A673 (cell line): ENCODE measurements at regions not wholly inside any gene's neighbourhood (a gene's known extent, or its start where the extent isn't known, plus 50 kb on each side); places are given as distances from the start of the nearest gene placed in this dataset.

Source experiments
- BruUV-seq: library from RNA; stranded (reverse); fragments of 400-500 nt; replicated peaks from 2 replicates; lab custom pipeline; 2021; lab: Mats Ljungman, UMichigan
- CTCF ChIA-PET: fragments of 300-600 bp; sonication (Branson Sonifier 250); formaldehyde crosslinking; loops from one replicate; lab custom pipeline; 2022; ENCODE audit warnings: antibody characterized with exemption; lab: Charles Lee
- POLR2A ChIA-PET: fragments of 300-600 bp; sonication (Branson Sonifier 250); formaldehyde crosslinking; loops from one replicate; lab custom pipeline; 2022; ENCODE audit warnings: antibody characterized with exemption; ENCODE audit not compliant: low non-redundant PET; lab: Charles Lee
- DNase-seq: peaks from one replicate; pipeline ENCODE4 v3.0.0-alpha.2; 2015; ENCODE audit warnings: low spot score
- H3K27ac ChIP-seq: fragments of 200-600 bp; sonication (generic); 2 replicates; pipeline ENCODE4 v1.5.1; 2016; ENCODE audit warnings: mixed run types, low read depth, mild to moderate bottlenecking, mixed read lengths, antibody characterized with exemption, low read length; ENCODE audit not compliant: poor library complexity, severe bottlenecking
- H3K27me3 ChIP-seq: fragments of 200-600 bp; sonication (generic); replicated peaks from 2 replicates; pipeline ENCODE4 v1.6.1; 2017; ENCODE audit warnings: mixed run types, low read depth, mild to moderate bottlenecking, mixed read lengths, antibody characterized with exemption, low read length; ENCODE audit not compliant: insufficient read depth, poor library complexity
- H3K36me3 ChIP-seq: fragments of 200-600 bp; sonication (generic); 2 replicates; pipeline ENCODE4 v1.6.1; 2016; ENCODE audit warnings: mixed run types, mild to moderate bottlenecking, mixed read lengths, antibody characterized with exemption, low read length; ENCODE audit not compliant: insufficient read depth, poor library complexity, severe bottlenecking
- H3K4me1 ChIP-seq: fragments of 200-600 bp; sonication (generic); 2 replicates; pipeline ENCODE4 v1.6.1; 2017; ENCODE audit warnings: mixed run types, mild to moderate bottlenecking, mixed read lengths, antibody characterized with exemption, low read length; ENCODE audit not compliant: insufficient read depth, poor library complexity, severe bottlenecking
- H3K4me3 ChIP-seq: fragments of 200-600 bp; sonication (generic); 2 replicates; pipeline ENCODE4 v1.5.1; 2016; ENCODE audit warnings: low read depth, mixed run types, mild to moderate bottlenecking, mixed read lengths, low read length; ENCODE audit not compliant: poor library complexity, severe bottlenecking
- H3K9me3 ChIP-seq: fragments of 200-600 bp; sonication (generic); 2 replicates; pipeline ENCODE4 v1.6.1; 2016; ENCODE audit warnings: mixed run types, low read depth, mild to moderate bottlenecking, mixed read lengths, antibody characterized with exemption, low read length; ENCODE audit not compliant: poor library complexity, severe bottlenecking
- EZH2 ChIP-seq: fragments of 200-600 bp; sonication (generic); IDR thresholded peaks from 2 replicates; pipeline ENCODE4 v1.6.1; 2017; ENCODE audit warnings: borderline replicate concordance, low read depth, mild to moderate bottlenecking, mixed read lengths, antibody characterized with exemption, low read length; ENCODE audit not compliant: poor library complexity, severe bottlenecking
- intact Hi-C: fragments of 100-400 bp; cut with micrococcal nuclease; formaldehyde crosslinking; loops from one replicate; pipeline ENCODE4 v1.10.0; 2022; ENCODE audit not compliant: unreplicated experiment
- TF ChIP-seq, protein P1 (sequence below): fragments of 300-800, 200-600 bp; sonication (generic); conservative IDR thresholded peaks from 2 replicates; pipeline ENCODE4 v1.5.1; 2017; ENCODE audit warnings: low read depth, mild to moderate bottlenecking, antibody characterized with exemption, low read length, moderate library complexity, mixed read lengths

DNA sequence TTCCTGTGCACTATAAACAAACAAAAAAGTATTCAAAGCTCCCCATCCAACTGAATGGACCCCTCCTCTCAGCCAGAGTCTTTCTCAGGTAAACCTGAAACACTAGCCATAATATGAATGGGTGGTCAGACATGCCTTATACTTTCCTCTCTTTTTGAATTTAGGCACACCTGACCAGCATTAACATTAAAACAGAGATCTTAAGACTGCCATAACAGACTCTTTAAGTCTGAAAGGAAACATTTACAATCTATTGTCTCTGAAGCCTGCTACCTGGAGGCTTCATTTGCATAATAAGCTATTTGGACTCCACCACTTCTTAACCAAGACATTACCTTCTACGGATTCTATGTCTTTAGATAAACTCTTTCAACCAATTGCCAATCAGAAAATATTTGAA lies 56.9 kb upstream of the SPIN4 start:
- ChIA-PET CTCF (no interaction called here), POLR2A (no interaction called here)
- no TSS peak for BruUV-seq
- no peak overlapping the region for H3K27ac ChIP-seq
- no peaks in the 10 kb centered on the region for H3K27me3 ChIP-seq
- no peak for TF ChIP-seq EZH2
- TF ChIP-seq, protein P1, sequence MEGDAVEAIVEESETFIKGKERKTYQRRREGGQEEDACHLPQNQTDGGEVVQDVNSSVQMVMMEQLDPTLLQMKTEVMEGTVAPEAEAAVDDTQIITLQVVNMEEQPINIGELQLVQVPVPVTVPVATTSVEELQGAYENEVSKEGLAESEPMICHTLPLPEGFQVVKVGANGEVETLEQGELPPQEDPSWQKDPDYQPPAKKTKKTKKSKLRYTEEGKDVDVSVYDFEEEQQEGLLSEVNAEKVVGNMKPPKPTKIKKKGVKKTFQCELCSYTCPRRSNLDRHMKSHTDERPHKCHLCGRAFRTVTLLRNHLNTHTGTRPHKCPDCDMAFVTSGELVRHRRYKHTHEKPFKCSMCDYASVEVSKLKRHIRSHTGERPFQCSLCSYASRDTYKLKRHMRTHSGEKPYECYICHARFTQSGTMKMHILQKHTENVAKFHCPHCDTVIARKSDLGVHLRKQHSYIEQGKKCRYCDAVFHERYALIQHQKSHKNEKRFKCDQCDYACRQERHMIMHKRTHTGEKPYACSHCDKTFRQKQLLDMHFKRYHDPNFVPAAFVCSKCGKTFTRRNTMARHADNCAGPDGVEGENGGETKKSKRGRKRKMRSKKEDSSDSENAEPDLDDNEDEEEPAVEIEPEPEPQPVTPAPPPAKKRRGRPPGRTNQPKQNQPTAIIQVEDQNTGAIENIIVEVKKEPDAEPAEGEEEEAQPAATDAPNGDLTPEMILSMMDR, result no peak
- H3K4me1 ChIP-seq, result no peaks in the 10 kb centered on the region
- no peaks in the 10 kb centered on the region for H3K36me3 ChIP-seq
- no peak for DNase-seq
- no peaks in the 10 kb centered on the region for H3K9me3 ChIP-seq
- H3K4me3 ChIP-seq, result no peak overlapping the region
- intact Hi-C loops, result no loop called here

DNA sequence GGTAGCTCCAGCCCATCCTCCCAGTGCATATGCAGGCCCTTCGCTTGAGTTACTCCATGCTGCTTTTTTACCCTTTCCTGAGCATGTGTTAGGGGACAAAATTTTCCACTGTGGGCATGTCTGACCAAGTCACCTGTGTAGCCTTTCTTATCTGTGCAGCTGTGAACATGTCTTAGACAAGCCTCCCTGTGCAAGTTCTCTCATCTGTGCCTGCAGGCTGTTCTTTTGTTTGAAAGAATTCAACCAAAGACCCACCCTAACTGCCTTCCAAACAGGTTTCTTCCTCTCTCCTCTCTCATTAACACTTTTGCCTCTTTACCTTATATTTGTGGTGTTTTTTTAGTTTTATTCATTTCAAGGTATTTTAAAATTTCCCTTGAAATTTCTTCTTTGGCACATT lies 53.2 kb upstream of the SPIN4 start:
- ChIA-PET POLR2A (no interaction called here), CTCF (no interaction called here)
- no peaks in the 10 kb centered on the region for H3K36me3 ChIP-seq
- no peaks in the 10 kb centered on the region for H3K27me3 ChIP-seq
- no peaks in the 10 kb centered on the region for H3K4me1 ChIP-seq
- H3K9me3 ChIP-seq, result no peaks in the 10 kb centered on the region
- no peak overlapping the region for H3K27ac ChIP-seq
- TF ChIP-seq, protein P1, result no peak
- TF ChIP-seq EZH2, result no peak
- no peak overlapping the region for H3K4me3 ChIP-seq
- intact Hi-C loops, result no loop called here
- no peak for DNase-seq
- no TSS peak for BruUV-seq

DNA sequence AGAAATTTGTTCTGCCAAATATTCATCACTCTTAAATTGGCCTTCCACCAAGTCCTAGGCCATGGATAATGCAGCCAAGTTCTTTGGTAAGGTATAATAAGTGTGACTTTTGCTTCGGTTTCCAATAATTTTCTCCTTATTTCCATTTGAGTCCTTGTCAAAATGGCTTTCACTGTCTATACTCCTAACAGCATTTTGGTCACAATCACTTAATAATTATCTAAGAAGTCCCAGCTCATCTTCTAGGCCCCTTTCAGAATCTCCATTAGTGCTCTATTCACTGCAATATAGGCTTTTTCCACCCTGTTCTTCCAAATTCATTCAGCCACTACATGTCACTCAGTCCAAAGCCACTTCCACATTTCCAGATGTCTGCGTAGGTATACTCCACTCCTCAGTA lies 51.0 kb upstream of the SPIN4 start:
- Histone ChIP-seq H3K4me1 (no peaks in the 10 kb centered on the region), H3K4me3 (no peak overlapping the region), H3K27ac (no peak overlapping the region), H3K36me3 (no peaks in the 10 kb centered on the region), H3K27me3 (no peaks in the 10 kb centered on the region), H3K9me3 (peaks cover 9% of the 10 kb centered on the region)
- no peak for DNase-seq
- TF ChIP-seq EZH2, result no peak
- TF ChIP-seq, protein P1, result no peak
- CTCF ChIA-PET, result no interaction called here
- POLR2A ChIA-PET, result no interaction called here
- intact Hi-C loops, result no loop called here
- BruUV-seq, result no TSS peak
